Uterus (tissue), 3 donors: ENCODE measurements at regions not wholly inside any gene's neighbourhood (a gene's known extent, or its start where the extent isn't known, plus 50 kb on each side); places are given as distances from the start of the nearest gene placed in this dataset.

Experiments
- DNase-seq, 2 donors: peaks; one replicate each; pipeline ENCODE4 v3.0.0-alpha.2; 2019 to 2020
- H3K27ac ChIP-seq, 2 donors: fragments of 200-600 bp; sonication (generic); 1 replicate in 1 of 2; 2 replicates in 1 of 2; pipeline ENCODE4 v1.5.1; 2016 to 2018
- H3K27me3 ChIP-seq, 2 donors: fragments of 200-600 bp; sonication (generic); one replicate each; pipeline ENCODE4 v1.5.1; 2018 to 2019; ENCODE audit warnings: control low read depth in 1 of 2
- H3K36me3 ChIP-seq, 2 donors: fragments of 200-600 bp; sonication (generic); one replicate each; pipeline ENCODE4 v1.5.1; 2019; ENCODE audit warnings: control low read depth in 1 of 2
- H3K4me1 ChIP-seq, 2 donors: fragments of 200-600 bp; sonication (generic); one replicate each; pipeline ENCODE4 v1.5.1; 2018 to 2019; ENCODE audit warnings: control low read depth in 1 of 2
- H3K4me3 ChIP-seq, 2 donors: fragments of 200-600 bp; sonication (generic); 1 replicate in 1 of 2; 2 replicates in 1 of 2; pipeline ENCODE4 v1.5.1; 2018 to 2019; ENCODE audit warnings: mild to moderate bottlenecking in 1 of 2
- H3K9me3 ChIP-seq, 2 donors: fragments of 200-600 bp; sonication (generic); one replicate each; pipeline ENCODE4 v1.5.1; 2019; ENCODE audit warnings: control low read depth in 1 of 2
- POLR2A ChIP-seq, 2 donors: fragments of 450-650 bp; IDR thresholded peaks; one replicate each; pipeline ENCODE4 v1.6.1; 2016; ENCODE audit warnings: antibody characterized with exemption in 2 of 2, mild to moderate bottlenecking in 1 of 2, moderate library complexity in 1 of 2
- intact Hi-C: fragments of 100-400 bp; cut with DNase I; formaldehyde crosslinking; loops from one replicate; pipeline ENCODE4 v1.15.1; 2023; ENCODE audit warnings: low total_unique reads
- TF ChIP-seq, protein P1 (sequence below), 4 experiments: fragments of 200-600 bp in 2 of 4; fragments of 450-650 bp in 2 of 4; sonication (generic) in 2 of 4; IDR thresholded peaks; one replicate each; pipeline ENCODE4 v1.5.1; 2016 to 2019; ENCODE audit warnings: antibody characterized with exemption in 4 of 4, mild to moderate bottlenecking in 2 of 4, moderate library complexity in 1 of 4
- donor health status: DM: yes; HTN: yes; CAD: no.

DNA sequence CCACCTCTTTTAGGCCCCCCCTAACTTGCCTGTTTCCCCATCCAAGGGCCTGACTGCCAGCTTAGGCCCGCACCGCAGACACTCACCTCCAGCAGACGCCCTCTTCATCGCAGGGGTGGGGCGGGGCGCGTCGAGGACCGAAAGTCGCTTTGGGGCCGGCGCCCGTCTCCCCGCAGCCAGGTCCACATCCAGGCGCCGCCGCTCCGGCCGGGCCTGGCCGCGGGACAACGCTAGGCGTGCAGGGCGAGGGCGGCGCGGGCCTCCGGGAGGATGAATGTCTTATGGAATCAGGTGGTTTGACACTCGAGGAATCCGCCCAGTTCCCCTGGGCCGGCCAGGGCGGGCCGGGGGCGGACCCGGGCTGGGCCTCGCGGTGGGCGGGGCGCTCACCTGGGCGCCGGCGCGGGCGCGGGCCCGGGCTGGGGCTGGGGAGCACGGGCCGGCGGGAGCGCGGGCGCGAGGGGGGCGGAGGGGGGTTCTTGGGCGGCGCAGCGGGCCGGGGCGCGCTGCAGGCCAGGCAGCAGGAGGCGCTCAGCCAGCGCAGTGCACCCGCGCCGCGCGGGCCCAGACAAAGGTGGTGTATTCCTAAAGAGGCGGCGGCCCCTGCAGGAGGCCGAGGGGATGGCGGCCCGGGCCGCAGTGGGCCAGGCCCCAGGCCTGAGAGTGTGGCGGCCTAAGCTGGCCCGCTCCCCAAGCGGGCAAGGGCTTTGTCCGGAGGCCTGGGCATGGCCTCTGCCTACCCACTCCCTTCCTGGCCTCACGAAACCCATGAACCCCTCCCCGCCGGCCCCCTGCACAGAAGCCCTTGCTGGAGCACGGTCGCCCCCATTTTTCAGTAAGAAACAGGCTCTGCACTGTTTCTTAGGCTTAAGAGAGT is 177.6 kb downstream of the IGLL1 start:
- H3K27ac ChIP-seq, result no peak overlapping the region

DNA sequence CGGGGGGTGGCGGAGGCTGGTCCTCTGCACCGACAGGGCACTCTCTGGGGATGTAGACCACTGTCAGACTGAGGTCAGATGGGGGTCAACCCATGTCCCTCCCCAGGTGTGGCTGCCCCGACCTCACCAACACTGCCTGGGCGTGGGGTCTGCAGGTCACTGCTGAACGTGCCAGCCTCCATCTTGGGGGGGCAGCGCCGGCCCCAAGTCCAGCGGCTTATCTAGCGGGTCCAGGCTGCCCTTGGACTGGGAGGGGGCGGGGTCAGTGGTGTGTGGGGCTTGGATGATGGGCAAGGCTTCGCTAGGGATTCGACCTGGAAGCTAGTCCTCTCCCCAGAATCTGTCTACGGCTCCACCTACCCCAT is 178.2 kb downstream of the IGLL1 start:
- Histone ChIP-seq H3K27ac (no peak overlapping the region), H3K36me3 (no peaks in the 10 kb centered on the region), H3K4me3 (peak overlapping the region in 1 of 2 donors; percentile 32), H3K27me3 (no peaks in the 10 kb centered on the region), H3K9me3 (no peaks in the 10 kb centered on the region), H3K4me1 (no peaks in the 10 kb centered on the region)
- intact Hi-C loops, result no loop called here
- DNase-seq, result no peak
- TF ChIP-seq, protein P1, sequence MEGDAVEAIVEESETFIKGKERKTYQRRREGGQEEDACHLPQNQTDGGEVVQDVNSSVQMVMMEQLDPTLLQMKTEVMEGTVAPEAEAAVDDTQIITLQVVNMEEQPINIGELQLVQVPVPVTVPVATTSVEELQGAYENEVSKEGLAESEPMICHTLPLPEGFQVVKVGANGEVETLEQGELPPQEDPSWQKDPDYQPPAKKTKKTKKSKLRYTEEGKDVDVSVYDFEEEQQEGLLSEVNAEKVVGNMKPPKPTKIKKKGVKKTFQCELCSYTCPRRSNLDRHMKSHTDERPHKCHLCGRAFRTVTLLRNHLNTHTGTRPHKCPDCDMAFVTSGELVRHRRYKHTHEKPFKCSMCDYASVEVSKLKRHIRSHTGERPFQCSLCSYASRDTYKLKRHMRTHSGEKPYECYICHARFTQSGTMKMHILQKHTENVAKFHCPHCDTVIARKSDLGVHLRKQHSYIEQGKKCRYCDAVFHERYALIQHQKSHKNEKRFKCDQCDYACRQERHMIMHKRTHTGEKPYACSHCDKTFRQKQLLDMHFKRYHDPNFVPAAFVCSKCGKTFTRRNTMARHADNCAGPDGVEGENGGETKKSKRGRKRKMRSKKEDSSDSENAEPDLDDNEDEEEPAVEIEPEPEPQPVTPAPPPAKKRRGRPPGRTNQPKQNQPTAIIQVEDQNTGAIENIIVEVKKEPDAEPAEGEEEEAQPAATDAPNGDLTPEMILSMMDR (IDR thresholded peaks at IDR 0.05), result no peak
- no peak for TF ChIP-seq POLR2A (IDR thresholded peaks at IDR 0.05)

More for the DNA sequence above, 177.6 kb downstream of the IGLL1 start:
- intact Hi-C loops, result no loop called here
- Histone ChIP-seq H3K4me1 (no peaks in the 10 kb centered on the region), H3K9me3 (no peaks in the 10 kb centered on the region), H3K27me3 (no peaks in the 10 kb centered on the region), H3K4me3 (peak overlapping the region in 1 of 2 donors; percentile 32), H3K36me3 (no peaks in the 10 kb centered on the region)
- TF ChIP-seq, protein P1 (IDR thresholded peaks at IDR 0.05), result peak in 3 of 4 experiments; percentile 34 to 67 (median 39)
- TF ChIP-seq POLR2A (IDR thresholded peaks at IDR 0.05), result no peak
- peak in 1 of 2 donors; percentile 45 for DNase-seq

DNA sequence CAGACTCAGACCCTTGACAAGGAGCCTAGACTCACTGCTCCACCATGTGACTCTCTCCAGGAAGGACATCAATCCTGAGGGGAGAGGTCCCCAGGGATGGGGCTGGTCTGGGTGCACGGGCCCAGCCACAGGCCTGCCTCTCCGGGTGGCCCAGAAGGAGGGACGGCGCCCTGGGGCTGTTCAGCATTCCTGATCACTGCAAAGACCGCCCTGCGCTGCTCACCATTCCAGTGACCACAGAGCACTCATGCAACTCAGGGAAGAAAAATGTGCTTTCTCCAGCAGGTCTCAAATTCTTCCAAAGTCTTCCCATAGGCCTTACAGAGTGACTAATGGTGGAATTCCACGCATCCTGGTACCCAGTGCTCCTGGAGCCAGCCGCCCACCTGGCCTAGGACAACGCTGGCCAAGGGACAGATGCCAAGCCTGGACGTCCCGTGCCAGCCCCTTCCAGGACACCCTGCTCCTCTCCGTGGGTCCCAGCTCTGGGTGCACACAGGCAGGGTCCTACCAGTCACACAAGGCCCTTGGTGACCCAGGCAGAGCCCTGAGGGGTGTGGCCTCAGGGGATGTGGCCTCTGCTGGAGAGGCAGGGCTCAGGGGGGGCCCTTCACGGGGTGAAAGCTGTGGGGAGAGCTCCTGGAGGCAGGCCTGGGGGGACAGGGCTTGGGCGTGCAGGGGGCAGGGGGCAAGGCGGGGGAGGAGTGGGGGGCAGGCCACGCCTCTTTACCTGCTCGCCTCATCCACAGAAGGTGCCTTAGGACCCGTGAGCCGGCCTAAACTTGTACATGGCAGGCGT is 178.8 kb downstream of the IGLL1 start:
- no peak for DNase-seq
- no peaks in the 10 kb centered on the region for H3K4me1 ChIP-seq
- intact Hi-C loops, result no loop called here
- H3K36me3 ChIP-seq, result no peaks in the 10 kb centered on the region
- H3K4me3 ChIP-seq, result no peak overlapping the region
- no peaks in the 10 kb centered on the region for H3K27me3 ChIP-seq
- no peaks in the 10 kb centered on the region for H3K9me3 ChIP-seq
- no peak overlapping the region for H3K27ac ChIP-seq
- TF ChIP-seq, protein P1 (IDR thresholded peaks at IDR 0.05), result no peak
- TF ChIP-seq POLR2A (IDR thresholded peaks at IDR 0.05), result no peak

DNA sequence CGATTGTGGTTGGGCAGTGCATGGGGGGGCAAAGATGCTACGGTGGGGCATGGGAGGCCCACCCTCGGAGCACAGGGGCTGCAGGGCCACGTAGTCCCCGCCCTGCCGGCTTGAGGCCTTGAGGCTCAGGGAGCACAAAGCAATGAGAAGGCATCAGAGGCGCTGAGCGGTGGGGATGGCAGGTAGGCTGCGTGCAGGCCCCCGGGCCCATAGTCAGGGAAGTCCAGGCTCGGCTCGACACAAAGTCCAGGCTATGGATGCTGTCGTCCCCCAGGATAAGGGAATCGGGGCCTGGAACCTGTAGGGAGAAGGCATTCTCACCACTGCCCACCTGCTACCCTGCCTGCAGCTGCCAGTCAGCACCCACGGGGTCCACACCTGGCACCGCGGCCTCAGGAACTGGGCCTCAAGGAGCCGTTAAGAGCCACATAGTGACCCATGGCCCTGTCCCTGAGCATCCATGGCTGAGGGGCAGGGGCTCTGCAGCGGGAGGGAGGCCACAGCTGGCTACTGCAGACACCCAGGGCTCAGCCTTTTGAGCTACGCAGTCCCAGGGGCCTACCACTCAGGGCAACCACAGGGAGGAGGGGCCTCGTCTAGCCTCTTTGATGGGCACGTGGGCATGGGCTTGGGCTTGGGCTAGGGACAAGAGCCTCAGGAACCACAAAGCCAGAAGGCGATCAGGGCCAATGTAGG is 179.7 kb downstream of the IGLL1 start:
- TF ChIP-seq, protein P1 (IDR thresholded peaks at IDR 0.05), result no peak
- TF ChIP-seq POLR2A (IDR thresholded peaks at IDR 0.05), result no peak

More for the DNA sequence above, 179.7 kb downstream of the IGLL1 start:
- Histone ChIP-seq H3K36me3 (no peaks in the 10 kb centered on the region), H3K27ac (no peak overlapping the region), H3K4me1 (no peaks in the 10 kb centered on the region), H3K4me3 (no peak overlapping the region), H3K9me3 (no peaks in the 10 kb centered on the region), H3K27me3 (no peaks in the 10 kb centered on the region)
- no peak for DNase-seq
- intact Hi-C loops, result no loop called here
